Naive thymus-derived CD4-positive, alpha-beta T cell (primary cell): ENCODE measurements at regions not wholly inside any gene's neighbourhood (a gene's known extent, or its start where the extent isn't known, plus 50 kb on each side); places are given as distances from the start of the nearest gene placed in this dataset.

Experiments used
- ATAC-seq: fragments of 150-1000 bp; cut with Tn5 transposase; 2 replicates; pipeline ENCODE4 v1.10.0; 2021; ENCODE audit warnings: mild to moderate bottlenecking, moderate library complexity
- CTCF ChIA-PET: fragments of 350-600 bp; sonication (Branson Sonifier 250); formaldehyde crosslinking; loops from one replicate; lab custom pipeline; 2021; ENCODE audit warnings: antibody characterized with exemption; lab: Charles Lee
- POLR2A ChIA-PET: fragments of 350-600 bp; sonication (Branson Sonifier 250); formaldehyde crosslinking; loops from one replicate; lab custom pipeline; 2021; ENCODE audit warnings: antibody characterized with exemption, inconsistent platforms; lab: Charles Lee
- DNase-seq, 9 donors: peaks; one replicate each; pipeline versions ENCODE4 v3.0.0 to v3.0.0-alpha.2; 2020 to 2022; ENCODE audit warnings: mixed read lengths in 1 of 9
- H3K27ac ChIP-seq: one replicate; pipeline ENCODE4 v1.7.0; 2013; ENCODE audit warnings: mild to moderate bottlenecking, low read depth, low read length, moderate library complexity
- H3K27me3 ChIP-seq, 2 donors: one replicate each; pipeline ENCODE4 v1.7.0; 2013; ENCODE audit warnings: low read length in 2 of 2, mild to moderate bottlenecking in 2 of 2, moderate library complexity in 2 of 2; ENCODE audit not compliant: control insufficient read depth in 2 of 2, insufficient read depth in 2 of 2
- H3K36me3 ChIP-seq, 3 experiments: 1 replicate in 2 of 3; 2 replicates in 1 of 3; pipeline ENCODE4 v1.7.0; 2013; ENCODE audit warnings: low read length in 3 of 3, mild to moderate bottlenecking in 3 of 3, moderate library complexity in 1 of 3; ENCODE audit not compliant: insufficient read depth in 3 of 3, control insufficient read depth in 2 of 3
- H3K4me1 ChIP-seq, 2 donors: one replicate each; pipeline ENCODE4 v1.7.0; 2013; ENCODE audit warnings: low read length in 2 of 2, mild to moderate bottlenecking in 2 of 2, moderate library complexity in 1 of 2; ENCODE audit not compliant: control insufficient read depth in 2 of 2, insufficient read depth in 2 of 2
- H3K4me3 ChIP-seq: 2 replicates; pipeline ENCODE4 v1.7.0; 2013; ENCODE audit warnings: mild to moderate bottlenecking, low read length
- H3K9me3 ChIP-seq, 3 experiments: 1 replicate in 2 of 3; 2 replicates in 1 of 3; pipeline ENCODE4 v1.7.0; 2013; ENCODE audit warnings: low read length in 3 of 3; ENCODE audit not compliant: control insufficient read depth in 2 of 3
- H3K27ac Mint-ChIP-seq, 9 donors: one replicate each; pipeline ENCODE4 v1.8.0; 2020 to 2022; ENCODE audit warnings: mixed read lengths in 9 of 9, mild to moderate bottlenecking in 8 of 9, moderate library complexity in 5 of 9, inconsistent platforms in 2 of 9
- H3K27me3 Mint-ChIP-seq, 5 donors: one replicate each; pipeline ENCODE4 v1.8.0; 2021 to 2022; ENCODE audit warnings: mixed read lengths in 5 of 5, mild to moderate bottlenecking in 1 of 5
- H3K36me3 Mint-ChIP-seq, 5 donors: one replicate each; pipeline ENCODE4 v1.8.0; 2020 to 2022; ENCODE audit warnings: mixed read lengths in 5 of 5, mild to moderate bottlenecking in 3 of 5, inconsistent platforms in 1 of 5
- H3K4me1 Mint-ChIP-seq, 7 donors: one replicate each; pipeline ENCODE4 v1.8.0; 2020 to 2022; ENCODE audit warnings: mixed read lengths in 7 of 7, mild to moderate bottlenecking in 3 of 7, inconsistent platforms in 1 of 7
- H3K4me3 Mint-ChIP-seq, 10 donors: one replicate each; pipeline ENCODE4 v1.8.0; 2020 to 2022; ENCODE audit warnings: mild to moderate bottlenecking in 10 of 10, mixed read lengths in 10 of 10, moderate library complexity in 6 of 10, inconsistent platforms in 2 of 10
- H3K9me3 Mint-ChIP-seq, 11 donors: one replicate each; pipeline ENCODE4 v1.8.0; 2020 to 2022; ENCODE audit warnings: mixed read lengths in 11 of 11, mild to moderate bottlenecking in 4 of 11, inconsistent platforms in 1 of 11, moderate library complexity in 1 of 11
- intact Hi-C, 2 donors: fragments of 100-400 bp; cut with micrococcal nuclease; formaldehyde crosslinking; loops; one replicate each; pipeline ENCODE4 v1.15.1; 2023

GRCh38 chr5:158530115-158530514 lies 569.6 kb downstream of the EBF1 start:
- Mint-ChIP-seq H3K9me3 (no peaks in the 10 kb centered on the region), H3K4me3 (no peak overlapping the region), H3K27ac (no peak overlapping the region), H3K36me3 (no peaks in the 10 kb centered on the region), H3K27me3 (peaks cover 0 to 3% (median 0%) of the 10 kb centered on the region in 5 donors), H3K4me1 (peaks cover 0 to 12% (median 0%) of the 10 kb centered on the region in 7 donors)
- Histone ChIP-seq H3K27me3 (no peaks in the 10 kb centered on the region), H3K4me3 (no peak overlapping the region), H3K4me1 (no peaks in the 10 kb centered on the region), H3K9me3 (no peaks in the 10 kb centered on the region), H3K27ac (no peak overlapping the region), H3K36me3 (no peaks in the 10 kb centered on the region)
- POLR2A ChIA-PET = no interaction called here
- intact Hi-C loops = no loop called here
- DNase-seq = no peak
- no peak for ATAC-seq
- CTCF ChIA-PET = interaction anchor here (0.6 kb wide), 1 partner anchor 489 kb away, joined by 4 read pairs; no protein-coding TSS in a partner anchor

GRCh38 chr5:158529454-158529853 lies 570.3 kb downstream of the EBF1 start:
- intact Hi-C loops = no loop called here
- H3K36me3 Mint-ChIP-seq = no peaks in the 10 kb centered on the region
- H3K4me3 Mint-ChIP-seq = no peak overlapping the region
- POLR2A ChIA-PET = no interaction called here
- CTCF ChIA-PET = no interaction called here
- H3K4me3 ChIP-seq = no peak overlapping the region
- DNase-seq (no peak), ATAC-seq (no peak)
- H3K27ac ChIP-seq = no peak overlapping the region
- H3K9me3 ChIP-seq = no peaks in the 10 kb centered on the region
- H3K27me3 ChIP-seq = no peaks in the 10 kb centered on the region
- H3K4me1 ChIP-seq = no peaks in the 10 kb centered on the region
- H3K27ac Mint-ChIP-seq = peak overlapping the region in 1 of 9 donors; percentile 47
- H3K9me3 Mint-ChIP-seq = no peaks in the 10 kb centered on the region
- no peaks in the 10 kb centered on the region for H3K36me3 ChIP-seq
- H3K4me1 Mint-ChIP-seq = peaks cover 0 to 12% (median 0%) of the 10 kb centered on the region in 7 donors
- peaks cover 0 to 3% (median 0%) of the 10 kb centered on the region in 5 donors for H3K27me3 Mint-ChIP-seq

GRCh38 chr5:158525663-158526062 lies 574.1 kb downstream of the EBF1 start:
- Mint-ChIP-seq H3K36me3 (no peaks in the 10 kb centered on the region), H3K4me1 (peaks cover 0 to 14% (median 8%) of the 10 kb centered on the region in 7 donors), H3K27me3 (peaks cover 0 to 3% (median 0%) of the 10 kb centered on the region in 5 donors), H3K4me3 (no peak overlapping the region), H3K9me3 (no peaks in the 10 kb centered on the region), H3K27ac (no peak overlapping the region)
- no peaks in the 10 kb centered on the region for H3K36me3 ChIP-seq
- ChIA-PET CTCF (no interaction called here), POLR2A (no interaction called here)
- intact Hi-C loops = no loop called here
- H3K4me1 ChIP-seq = no peaks in the 10 kb centered on the region
- H3K27me3 ChIP-seq = no peaks in the 10 kb centered on the region
- ATAC-seq (no peak), DNase-seq (no peak)
- no peak overlapping the region for H3K4me3 ChIP-seq
- no peaks in the 10 kb centered on the region for H3K9me3 ChIP-seq
- H3K27ac ChIP-seq = no peak overlapping the region

- Mint-ChIP-seq H3K9me3 (no peaks in the 10 kb centered on the region), H3K36me3 (no peaks in the 10 kb centered on the region), H3K4me1 (peaks cover 0 to 14% (median 8%) of the 10 kb centered on the region in 7 donors), H3K27ac (no peak overlapping the region), H3K4me3 (no peak overlapping the region), H3K27me3 (peaks cover 0 to 3% (median 0%) of the 10 kb centered on the region in 5 donors)
- no peaks in the 10 kb centered on the region for H3K36me3 ChIP-seq
- intact Hi-C loops = no loop called here
- ATAC-seq (no peak), DNase-seq (no peak)
- ChIA-PET CTCF (no interaction called here), POLR2A (interaction anchor here (0.6 kb wide), 1 partner anchor 217 kb away, joined by 3 read pairs; no protein-coding TSS in a partner anchor)
- H3K27me3 ChIP-seq = no peaks in the 10 kb centered on the region
- H3K4me3 ChIP-seq = no peak overlapping the region
- H3K27ac ChIP-seq = no peak overlapping the region
- no peaks in the 10 kb centered on the region for H3K9me3 ChIP-seq
- H3K4me1 ChIP-seq = no peaks in the 10 kb centered on the region
These were observed 575.6 kb downstream of the EBF1 start for GRCh38 chr5:158524070-158524469.

- Mint-ChIP-seq H3K27me3 (peaks cover 0 to 3% (median 0%) of the 10 kb centered on the region in 5 donors), H3K9me3 (no peaks in the 10 kb centered on the region), H3K4me3 (no peak overlapping the region), H3K36me3 (no peaks in the 10 kb centered on the region), H3K27ac (no peak overlapping the region), H3K4me1 (peaks cover 0 to 14% (median 8%) of the 10 kb centered on the region in 7 donors)
- ATAC-seq (no peak), DNase-seq (no peak)
- CTCF ChIA-PET = interaction anchor here (0.6 kb wide), 1 partner anchor 461 kb away, joined by 3 read pairs; no protein-coding TSS in a partner anchor
- Histone ChIP-seq H3K4me3 (no peak overlapping the region), H3K27me3 (no peaks in the 10 kb centered on the region), H3K27ac (no peak overlapping the region), H3K4me1 (no peaks in the 10 kb centered on the region), H3K36me3 (no peaks in the 10 kb centered on the region), H3K9me3 (no peaks in the 10 kb centered on the region)
- intact Hi-C loops = no loop called here
- POLR2A ChIA-PET = no interaction called here
These were observed 576.9 kb downstream of the EBF1 start for GRCh38 chr5:158522776-158523175.

DNA sequence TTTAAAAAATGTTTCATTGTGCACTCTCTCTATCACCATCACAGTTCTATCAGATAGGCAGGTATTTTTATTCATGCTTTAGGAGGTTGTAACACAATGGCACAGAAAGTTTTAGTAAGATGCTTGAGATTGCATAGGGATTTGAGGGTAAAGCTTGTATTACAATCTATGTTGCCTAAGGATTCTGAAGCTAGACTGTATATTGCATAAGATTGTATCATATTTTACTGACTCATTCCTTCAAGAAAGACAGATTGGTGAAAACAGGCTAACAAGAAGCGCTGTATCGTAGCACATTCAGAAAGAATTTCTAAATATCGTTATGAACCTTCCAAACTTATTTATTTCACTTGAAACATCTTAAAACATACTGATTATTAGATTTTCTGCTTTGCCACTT lies 577.7 kb downstream of the EBF1 start:
- Mint-ChIP-seq H3K4me1 (peaks cover 0 to 18% (median 8%) of the 10 kb centered on the region in 7 donors), H3K36me3 (no peaks in the 10 kb centered on the region), H3K4me3 (no peak overlapping the region), H3K27ac (no peak overlapping the region), H3K9me3 (no peaks in the 10 kb centered on the region), H3K27me3 (peaks cover 0 to 3% (median 0%) of the 10 kb centered on the region in 5 donors)
- H3K9me3 ChIP-seq = no peaks in the 10 kb centered on the region
- CTCF ChIA-PET = no interaction called here
- H3K27me3 ChIP-seq = no peaks in the 10 kb centered on the region
- ATAC-seq (no peak), DNase-seq (no peak)
- no peaks in the 10 kb centered on the region for H3K4me1 ChIP-seq
- no peak overlapping the region for H3K4me3 ChIP-seq
- intact Hi-C loops = no loop called here
- H3K27ac ChIP-seq = no peak overlapping the region
- H3K36me3 ChIP-seq = no peaks in the 10 kb centered on the region
- POLR2A ChIA-PET = no interaction called here

DNA sequence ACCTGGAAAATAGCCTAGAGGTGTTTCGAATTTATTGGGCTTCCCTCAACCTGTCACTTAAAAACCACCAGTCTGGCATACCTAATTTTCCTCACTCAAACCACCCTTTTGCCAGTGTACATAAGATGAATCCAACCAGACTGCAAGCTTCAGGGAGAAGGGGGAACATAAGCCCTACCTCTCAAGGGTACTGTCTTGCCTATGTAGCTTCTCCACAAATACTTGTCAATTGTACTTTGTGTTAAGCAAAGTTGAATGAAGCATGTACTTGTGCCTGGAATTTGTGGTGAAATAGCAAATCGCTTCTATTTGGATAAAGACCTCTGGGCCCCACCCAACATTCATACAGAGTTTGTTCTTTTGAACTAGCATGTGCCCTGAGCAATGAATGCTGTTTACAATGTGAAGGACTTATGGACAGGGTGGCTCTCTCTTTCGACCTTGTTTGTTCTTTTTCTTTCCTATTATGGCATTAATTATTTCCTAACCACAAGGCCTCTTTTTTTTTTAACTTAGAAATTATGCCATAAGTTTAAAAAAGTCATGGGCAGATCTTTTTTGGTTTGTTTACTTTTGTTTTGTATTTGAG lies 580.2 kb downstream of the EBF1 start:
- Mint-ChIP-seq H3K27ac (peak overlapping the region in 1 of 9 donors; percentile 11), H3K4me1 (peaks cover under 1 to 29% (median 14%) of the 10 kb centered on the region in 7 donors), H3K4me3 (no peak overlapping the region), H3K36me3 (no peaks in the 10 kb centered on the region), H3K27me3 (no peaks in the 10 kb centered on the region), H3K9me3 (no peaks in the 10 kb centered on the region)
- intact Hi-C loops = loop anchor here (10.0 kb wide), 2 partner anchors 85 to 585 kb away; no protein-coding TSS in a partner anchor
- Histone ChIP-seq H3K4me1 (peaks cover 0 to under 1% of the 10 kb centered on the region in 2 donors), H3K9me3 (no peaks in the 10 kb centered on the region), H3K27me3 (no peaks in the 10 kb centered on the region), H3K4me3 (no peak overlapping the region), H3K36me3 (no peaks in the 10 kb centered on the region), H3K27ac (no peak overlapping the region)
- ATAC-seq = no peak
- ChIA-PET POLR2A (no interaction called here), CTCF (no interaction called here)
- no peak for DNase-seq
